OCI-LY1 (cell line): ENCODE measurements at regions not wholly inside any gene's neighbourhood (a gene's known extent, or its start where the extent isn't known, plus 50 kb on each side); places are given as distances from the start of the nearest gene placed in this dataset.

ENCODE experiments used
- CTCF ChIP-seq: fragments of 200-600 bp; sonication (generic), shearing (Covaris generic); IDR thresholded peaks from 2 replicates; pipeline ENCODE4 v1.5.1; 2017; ENCODE audit warnings: mild to moderate bottlenecking, antibody characterized with exemption, low read length, moderate library complexity, mixed read lengths
- EZH2 ChIP-seq: fragments of 200-600 bp; sonication (generic), shearing (Covaris generic); IDR thresholded peaks from 2 replicates; pipeline ENCODE4 v1.8.0; 2017; ENCODE audit warnings: borderline replicate concordance, mixed run types, mild to moderate bottlenecking, antibody characterized with exemption, low read length, moderate library complexity, mixed read lengths

- no peak for TF ChIP-seq CTCF
- no peak for TF ChIP-seq EZH2
Observed at GRCh38 chr2:146530886-146531285, 1313.9 kb upstream of the ACVR2A start.
